ENCODE measurements at regions not wholly inside any gene's neighbourhood (a gene's known extent, or its start where the extent isn't known, plus 50 kb on each side); places are given as distances from the start of the nearest gene placed in this dataset.

DNA sequence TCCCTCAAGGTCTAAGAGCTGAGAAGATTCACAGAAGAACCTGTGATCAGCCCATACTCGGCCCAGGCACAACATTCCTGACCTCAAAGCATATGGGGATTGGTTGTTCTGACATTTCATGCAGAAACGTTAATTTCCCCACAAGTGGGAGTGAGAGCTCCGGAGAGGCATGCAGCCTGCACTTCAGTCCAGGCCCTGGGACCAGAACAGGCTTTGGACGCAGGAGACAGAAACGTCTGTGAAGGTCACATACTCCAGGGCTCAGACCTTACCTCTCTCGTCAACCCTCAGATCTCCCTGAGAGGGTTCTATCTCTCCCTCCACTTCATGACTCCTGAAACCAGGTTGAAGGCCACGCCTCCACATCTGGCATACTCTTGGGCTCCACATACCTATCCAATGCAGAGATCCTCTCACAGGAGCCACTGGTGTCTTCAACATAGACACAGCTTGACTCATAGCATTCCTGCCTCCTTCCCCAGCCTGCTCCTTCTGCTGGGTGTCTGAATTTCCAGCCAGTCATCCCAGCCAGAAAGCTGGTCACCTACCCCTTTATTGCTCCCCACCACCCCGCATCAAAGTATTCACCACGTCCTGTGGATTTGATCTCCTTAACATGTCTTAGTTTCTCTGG is 149.2 kb downstream of the OMA1 start:
- DNase-seq (no peak), ATAC-seq (no peak)
- Mint-ChIP-seq H3K9me3 (no peaks in the 10 kb centered on the region), H3K4me3 (no peak overlapping the region), H3K4me1 (no peaks in the 10 kb centered on the region), H3K27me3 (peaks cover 2% of the 10 kb centered on the region), H3K36me3 (ENCODE audit: low read depth) (no peaks in the 10 kb centered on the region), H3K27ac (no peak overlapping the region)

DNA sequence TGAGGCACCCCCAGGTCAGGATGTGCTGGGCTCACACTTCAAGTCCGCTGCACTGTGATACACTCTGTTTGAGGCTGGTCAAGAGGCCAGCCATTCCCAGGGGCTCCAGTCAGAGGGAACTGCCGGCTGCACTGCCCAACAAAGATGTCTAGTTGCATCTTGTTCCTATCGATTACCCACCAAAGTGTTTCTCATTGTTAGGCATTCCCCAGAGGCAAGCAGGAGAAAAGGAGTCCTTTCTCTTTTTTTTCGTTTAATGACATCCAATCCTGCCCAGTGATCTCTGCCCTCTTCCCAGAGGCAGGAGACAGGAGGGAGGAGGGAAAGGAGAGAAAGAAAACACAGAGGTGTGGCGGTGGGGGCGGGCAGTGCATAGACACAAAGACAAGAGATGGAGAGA is 150.4 kb downstream of the OMA1 start:
- H3K36me3 Mint-ChIP-seq (ENCODE audit: low read depth): no peaks in the 10 kb centered on the region
- no peak overlapping the region for H3K4me3 Mint-ChIP-seq
- no peaks in the 10 kb centered on the region for H3K9me3 Mint-ChIP-seq
- H3K27me3 Mint-ChIP-seq: peaks cover 2% of the 10 kb centered on the region
- no peaks in the 10 kb centered on the region for H3K4me1 Mint-ChIP-seq
- DNase-seq (no peak), ATAC-seq (no peak)
- H3K27ac Mint-ChIP-seq: no peak overlapping the region

DNA sequence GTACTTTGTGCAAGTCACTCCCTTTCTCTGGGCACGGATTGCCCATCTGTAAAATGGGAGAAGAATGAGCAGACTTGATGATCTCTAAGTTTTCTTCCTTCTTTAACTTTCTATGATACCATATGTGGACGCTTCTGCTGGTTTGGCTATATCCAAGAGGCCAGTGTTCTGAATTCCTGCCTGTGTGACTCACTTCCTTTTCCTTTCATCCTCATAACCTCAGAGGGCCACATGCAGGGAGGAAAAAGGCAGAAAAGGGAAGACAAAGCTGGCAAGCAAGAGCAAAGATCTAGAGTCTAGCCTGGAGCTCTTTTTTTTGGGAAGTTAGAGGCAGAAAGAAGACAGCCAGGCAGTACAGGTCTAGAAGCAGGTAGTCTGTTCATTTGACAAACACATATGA is 151.2 kb downstream of the OMA1 start:
- Mint-ChIP-seq H3K4me3 (no peak overlapping the region), H3K27me3 (peaks cover 2% of the 10 kb centered on the region), H3K9me3 (no peaks in the 10 kb centered on the region), H3K36me3 (ENCODE audit: low read depth) (no peaks in the 10 kb centered on the region), H3K4me1 (no peaks in the 10 kb centered on the region), H3K27ac (no peak overlapping the region)
- ATAC-seq: no peak
- no peak for DNase-seq

DNA sequence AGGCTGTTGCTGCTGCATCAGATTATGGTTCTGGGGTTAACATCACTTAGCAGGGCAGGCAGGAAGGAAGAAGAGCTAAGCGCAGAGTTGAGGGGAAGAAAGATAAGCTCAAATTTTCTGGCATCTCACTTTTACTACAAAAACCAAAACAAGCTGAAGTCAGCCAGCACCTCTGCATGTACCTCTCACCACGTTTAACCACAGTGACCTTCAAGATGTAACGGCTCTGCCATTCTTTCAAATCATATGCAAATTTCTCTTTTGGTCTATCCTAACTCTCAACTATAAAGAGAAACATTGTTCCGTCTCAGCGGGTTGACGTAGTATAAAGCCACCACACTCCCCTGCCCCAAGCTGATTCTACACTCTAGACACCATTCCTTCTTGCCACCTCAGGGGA is 154.4 kb downstream of the OMA1 start:
- Mint-ChIP-seq H3K27me3 (peaks cover 2% of the 10 kb centered on the region), H3K27ac (no peak overlapping the region), H3K4me1 (no peaks in the 10 kb centered on the region), H3K9me3 (no peaks in the 10 kb centered on the region), H3K36me3 (ENCODE audit: low read depth) (no peaks in the 10 kb centered on the region), H3K4me3 (no peak overlapping the region)
- ATAC-seq (peak; percentile 93), DNase-seq (peak; percentile 8)

DNA sequence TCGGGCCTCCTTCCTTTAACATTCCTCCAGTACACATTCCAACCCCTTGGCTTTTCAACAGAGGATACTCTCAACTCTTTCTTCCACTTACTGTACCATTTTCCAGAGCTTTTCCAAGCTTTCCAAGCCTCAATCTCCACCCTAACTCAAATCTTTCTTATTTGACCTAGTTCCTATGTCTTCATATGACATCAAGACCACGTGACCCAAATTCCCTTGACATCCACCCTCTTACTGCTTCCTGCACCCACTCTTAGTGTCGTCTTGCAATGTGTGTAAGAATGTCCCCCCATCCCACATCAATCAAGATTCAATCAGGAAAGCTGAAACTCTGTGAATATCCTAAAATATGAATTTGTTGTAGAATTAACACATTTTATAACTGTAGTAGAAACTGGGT is 155.0 kb downstream of the OMA1 start:
- ATAC-seq (no peak), DNase-seq (no peak)
- Mint-ChIP-seq H3K4me1 (no peaks in the 10 kb centered on the region), H3K4me3 (no peak overlapping the region), H3K9me3 (no peaks in the 10 kb centered on the region), H3K36me3 (ENCODE audit: low read depth) (no peaks in the 10 kb centered on the region), H3K27ac (no peak overlapping the region), H3K27me3 (peaks cover 1% of the 10 kb centered on the region)

DNA sequence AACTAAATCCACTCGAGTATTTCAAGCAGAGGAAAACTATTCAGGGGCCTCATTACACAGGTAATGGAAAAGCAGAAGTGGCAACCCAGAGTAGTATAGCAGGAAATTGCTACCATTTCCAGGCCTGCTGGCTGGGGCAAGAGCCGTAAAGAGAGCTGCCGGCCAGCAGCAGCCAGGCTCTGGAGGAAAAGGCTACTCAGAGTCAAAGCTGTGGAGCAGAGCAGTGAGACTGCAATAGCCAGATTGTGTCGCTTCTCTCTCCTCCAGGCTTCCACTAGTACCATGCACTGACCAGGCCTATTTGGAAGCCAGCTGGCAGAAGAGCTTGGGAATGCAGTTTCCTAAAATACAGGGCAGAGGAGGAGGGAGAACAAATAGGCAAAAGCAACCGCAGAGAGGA is 155.5 kb downstream of the OMA1 start:
- Mint-ChIP-seq H3K4me1 (no peaks in the 10 kb centered on the region), H3K9me3 (no peaks in the 10 kb centered on the region), H3K27me3 (no peaks in the 10 kb centered on the region), H3K4me3 (no peak overlapping the region), H3K27ac (no peak overlapping the region), H3K36me3 (ENCODE audit: low read depth) (no peaks in the 10 kb centered on the region)
- ATAC-seq (no peak), DNase-seq (no peak)

DNA sequence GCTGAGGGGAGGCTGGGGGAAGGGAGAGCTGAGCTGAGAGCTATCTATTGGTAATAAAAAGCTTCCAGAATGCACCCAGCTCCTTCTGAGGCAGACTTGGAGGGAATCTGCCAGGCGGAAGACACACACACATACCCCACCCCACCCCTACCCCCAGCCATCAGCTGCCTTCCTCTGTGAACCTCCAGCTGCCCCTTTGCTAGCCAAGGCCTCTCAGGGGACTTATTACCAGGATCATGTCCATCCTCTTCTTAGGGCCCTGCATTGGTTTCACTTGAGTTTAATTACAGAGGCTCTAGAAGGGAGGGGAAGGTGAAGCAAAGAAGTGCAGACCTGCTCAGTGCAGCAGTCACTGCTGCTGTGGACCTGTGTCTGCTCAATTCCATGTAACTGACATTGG is 156.4 kb downstream of the OMA1 start:
- DNase-seq (no peak), ATAC-seq (no peak)
- Mint-ChIP-seq H3K36me3 (ENCODE audit: low read depth) (no peaks in the 10 kb centered on the region), H3K9me3 (no peaks in the 10 kb centered on the region), H3K27ac (no peak overlapping the region), H3K4me3 (no peak overlapping the region), H3K27me3 (no peaks in the 10 kb centered on the region), H3K4me1 (no peaks in the 10 kb centered on the region)

GRCh38 chr1:58380345-58380744 is 166.2 kb downstream of the OMA1 start:
- no peak for ATAC-seq
- DNase-seq: no peak
- peaks cover 1% of the 10 kb centered on the region for H3K36me3 Mint-ChIP-seq (ENCODE audit: low read depth)
- H3K9me3 Mint-ChIP-seq: peaks cover 14% of the 10 kb centered on the region
- no peaks in the 10 kb centered on the region for H3K27me3 Mint-ChIP-seq
- H3K27ac Mint-ChIP-seq: no peak overlapping the region
- no peaks in the 10 kb centered on the region for H3K4me1 Mint-ChIP-seq
- no peak overlapping the region for H3K4me3 Mint-ChIP-seq

DNA sequence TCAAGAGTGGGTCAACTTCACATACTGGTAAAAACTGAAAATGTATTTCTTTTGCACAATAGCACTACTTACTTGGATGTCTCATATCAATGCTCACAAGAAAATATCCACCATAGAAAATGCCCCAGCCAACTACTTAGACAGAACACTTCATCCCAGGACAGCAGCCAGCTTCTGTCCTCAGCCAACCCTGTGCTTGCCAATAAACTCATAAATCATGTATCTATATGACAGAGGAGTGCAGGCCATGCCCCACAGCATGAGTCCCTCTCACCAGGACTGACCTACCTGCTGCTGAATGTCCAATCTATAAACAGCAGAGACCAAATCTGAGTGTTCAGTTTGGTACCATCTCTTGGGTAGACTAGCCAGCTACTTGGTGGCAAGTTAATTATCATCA is 179.3 kb downstream of the OMA1 start:
- no peak overlapping the region for H3K4me3 Mint-ChIP-seq
- no peaks in the 10 kb centered on the region for H3K4me1 Mint-ChIP-seq
- H3K27me3 Mint-ChIP-seq: no peaks in the 10 kb centered on the region
- ATAC-seq (no peak), DNase-seq (no peak)
- peaks cover 5% of the 10 kb centered on the region for H3K36me3 Mint-ChIP-seq (ENCODE audit: low read depth)
- peaks cover 13% of the 10 kb centered on the region for H3K9me3 Mint-ChIP-seq
- H3K27ac Mint-ChIP-seq: no peak overlapping the region

DNA sequence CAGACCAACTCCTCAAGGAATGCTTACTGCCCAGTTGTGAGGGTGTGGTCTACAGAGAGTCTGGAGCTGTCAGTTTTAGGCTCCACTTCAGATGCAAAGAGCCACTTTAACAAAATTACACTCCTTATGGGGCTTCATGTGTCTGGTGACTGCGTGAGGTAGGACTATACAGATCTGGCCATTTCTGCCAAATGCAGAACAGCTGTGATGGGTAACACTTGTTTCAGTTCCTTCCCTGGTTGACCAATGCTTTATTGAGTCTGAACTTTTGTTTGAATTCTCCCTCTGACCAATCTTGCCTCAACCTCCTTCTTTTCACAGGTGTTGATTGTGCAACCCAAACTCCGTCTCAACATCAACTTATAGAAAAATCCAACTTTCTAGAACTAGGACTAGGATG is 181.2 kb downstream of the OMA1 start:
- Mint-ChIP-seq H3K9me3 (peaks cover 3% of the 10 kb centered on the region), H3K27me3 (no peaks in the 10 kb centered on the region), H3K27ac (no peak overlapping the region), H3K4me3 (no peak overlapping the region), H3K36me3 (ENCODE audit: low read depth) (no peaks in the 10 kb centered on the region), H3K4me1 (peaks cover 5% of the 10 kb centered on the region)
- ATAC-seq (no peak), DNase-seq (no peak)

- no peak overlapping the region for H3K4me3 Mint-ChIP-seq
- no peak overlapping the region for H3K27ac Mint-ChIP-seq
- no peaks in the 10 kb centered on the region for H3K9me3 Mint-ChIP-seq
- no peaks in the 10 kb centered on the region for H3K36me3 Mint-ChIP-seq (ENCODE audit: low read depth)
- H3K27me3 Mint-ChIP-seq: no peaks in the 10 kb centered on the region
- peaks cover 5% of the 10 kb centered on the region for H3K4me1 Mint-ChIP-seq
- ATAC-seq (peak; percentile 15), DNase-seq (peak; percentile 5)
These were observed 182.9 kb downstream of the OMA1 start for GRCh38 chr1:58363585-58363984.

DNA sequence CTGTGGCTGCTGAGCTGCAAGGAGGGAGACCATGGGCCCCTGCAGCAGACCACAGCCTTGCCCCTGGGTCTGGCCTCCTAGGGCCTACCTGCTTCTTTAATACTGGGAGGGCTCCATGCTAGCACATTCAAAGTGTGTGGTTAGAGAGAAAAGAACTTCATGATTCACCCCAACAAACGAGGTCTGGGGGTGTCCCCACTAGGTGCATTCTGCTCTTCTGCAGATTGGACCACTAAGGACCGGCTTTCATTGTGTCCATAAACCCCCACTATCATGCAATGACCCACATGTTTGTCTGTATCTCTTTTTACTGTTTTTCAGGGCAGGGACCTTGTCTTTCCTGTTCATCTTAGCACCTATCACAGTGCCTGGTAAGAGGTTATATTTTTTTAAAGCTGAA is 185.4 kb downstream of the OMA1 start:
- peaks cover 5% of the 10 kb centered on the region for H3K4me1 Mint-ChIP-seq
- no peak overlapping the region for H3K27ac Mint-ChIP-seq
- DNase-seq (peak; percentile 2), ATAC-seq (peak; percentile 54)
- H3K27me3 Mint-ChIP-seq: peaks cover 6% of the 10 kb centered on the region
- H3K36me3 Mint-ChIP-seq (ENCODE audit: low read depth): no peaks in the 10 kb centered on the region
- H3K9me3 Mint-ChIP-seq: no peaks in the 10 kb centered on the region
- H3K4me3 Mint-ChIP-seq: no peak overlapping the region

GRCh38 chr1:58358346-58358745 is 188.2 kb downstream of the OMA1 start:
- ATAC-seq (no peak), DNase-seq (no peak)
- Mint-ChIP-seq H3K4me3 (no peak overlapping the region), H3K27me3 (peaks cover 6% of the 10 kb centered on the region), H3K36me3 (ENCODE audit: low read depth) (no peaks in the 10 kb centered on the region), H3K4me1 (peaks cover 5% of the 10 kb centered on the region), H3K27ac (no peak overlapping the region), H3K9me3 (no peaks in the 10 kb centered on the region)

DNA sequence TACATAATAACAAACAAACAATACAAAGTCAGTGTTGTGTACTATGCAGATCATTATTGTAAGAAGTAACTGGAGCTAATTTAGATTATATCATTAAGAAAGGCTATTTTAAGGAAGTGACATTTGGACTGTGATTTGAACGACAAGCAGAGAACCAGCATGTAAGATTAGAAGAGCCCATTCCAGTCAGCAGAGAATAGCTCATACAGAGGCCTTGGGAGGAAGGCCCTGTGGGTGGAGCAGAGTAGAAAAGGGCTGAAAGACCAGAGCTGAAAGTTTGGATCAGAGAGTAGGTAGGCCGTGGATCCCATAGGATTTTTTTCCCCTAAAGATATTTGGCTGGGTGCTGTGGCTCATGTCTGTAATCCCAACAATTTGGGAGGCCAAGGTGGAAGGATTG is 190.1 kb downstream of the OMA1 start:
- H3K9me3 Mint-ChIP-seq: peaks cover 2% of the 10 kb centered on the region
- no peak overlapping the region for H3K27ac Mint-ChIP-seq
- no peak overlapping the region for H3K4me3 Mint-ChIP-seq
- DNase-seq (no peak), ATAC-seq (no peak)
- H3K27me3 Mint-ChIP-seq: peaks cover 6% of the 10 kb centered on the region
- H3K36me3 Mint-ChIP-seq (ENCODE audit: low read depth): no peaks in the 10 kb centered on the region
- peaks cover 2% of the 10 kb centered on the region for H3K4me1 Mint-ChIP-seq

DNA sequence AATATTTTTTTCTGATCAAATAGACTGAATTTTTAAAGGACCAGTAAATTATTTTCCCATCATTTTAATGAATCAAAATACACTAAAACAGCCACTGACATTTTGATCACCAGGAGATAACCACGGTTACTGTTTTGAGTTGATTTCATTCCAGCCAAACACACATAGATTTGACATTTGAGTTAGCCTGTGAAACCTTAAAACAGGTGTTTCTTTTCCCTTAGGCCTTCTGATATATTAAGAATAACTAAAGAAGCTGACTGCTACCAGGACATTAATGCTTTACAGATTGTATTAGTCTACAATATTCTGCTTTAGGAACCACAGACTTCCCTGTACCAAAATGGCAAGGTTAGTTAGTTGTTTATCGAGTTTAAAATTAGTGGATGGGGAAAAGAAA is 193.4 kb downstream of the OMA1 start:
- H3K9me3 Mint-ChIP-seq: peaks cover 15% of the 10 kb centered on the region
- H3K4me3 Mint-ChIP-seq: no peak overlapping the region
- H3K4me1 Mint-ChIP-seq: no peaks in the 10 kb centered on the region
- H3K36me3 Mint-ChIP-seq (ENCODE audit: low read depth): peaks cover 3% of the 10 kb centered on the region
- DNase-seq: no peak
- ATAC-seq: no peak
- no peak overlapping the region for H3K27ac Mint-ChIP-seq
- H3K27me3 Mint-ChIP-seq: peaks cover 7% of the 10 kb centered on the region

DNA sequence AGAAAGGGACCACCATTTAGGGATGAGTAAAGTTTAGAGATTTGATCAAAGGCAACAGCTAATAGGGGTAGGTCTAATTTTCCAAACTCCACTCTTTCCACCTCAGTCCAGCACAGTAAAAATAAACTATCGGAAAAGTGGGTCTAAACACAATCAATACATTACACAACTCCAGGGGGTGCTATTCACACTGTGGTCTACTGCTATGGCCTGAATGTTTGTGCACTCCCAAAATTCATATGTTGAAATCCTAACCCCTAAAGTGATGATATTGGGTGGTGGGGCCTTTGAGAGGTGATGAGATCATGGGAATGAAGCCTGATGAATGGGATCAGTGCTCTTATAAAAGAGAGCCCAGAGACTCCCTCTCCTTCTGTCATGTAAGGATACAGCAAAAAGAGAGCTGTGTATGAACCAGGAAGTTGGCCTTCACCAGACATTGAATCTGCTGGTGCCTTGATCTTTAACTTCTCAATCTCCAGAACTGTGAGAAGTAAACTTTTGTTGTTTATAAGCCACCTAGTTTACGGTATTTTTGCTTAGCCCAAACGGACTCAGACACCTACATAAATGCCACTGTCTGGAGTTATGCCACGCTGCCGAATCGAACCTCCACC is 193.9 kb downstream of the OMA1 start:
- Mint-ChIP-seq H3K4me3 (no peak overlapping the region), H3K4me1 (no peaks in the 10 kb centered on the region)
- no peak for ATAC-seq

More for the DNA sequence above, 193.9 kb downstream of the OMA1 start:
- peaks cover 15% of the 10 kb centered on the region for H3K9me3 Mint-ChIP-seq
- H3K27ac Mint-ChIP-seq: no peak overlapping the region
- no peak for DNase-seq
- peaks cover 5% of the 10 kb centered on the region for H3K27me3 Mint-ChIP-seq
- H3K36me3 Mint-ChIP-seq (ENCODE audit: low read depth): peaks cover 3% of the 10 kb centered on the region

All from activated naive CD8-positive, alpha-beta T cell treated with anti-CD3 and anti-CD28 coated beads, Interleukin-2, amount 50 U/mL, for 24 hours (primary cell).